ENCODE measurements at regions not wholly inside any gene's neighbourhood (a gene's known extent, or its start where the extent isn't known, plus 50 kb on each side); places are given as distances from the start of the nearest gene placed in this dataset.

DNA sequence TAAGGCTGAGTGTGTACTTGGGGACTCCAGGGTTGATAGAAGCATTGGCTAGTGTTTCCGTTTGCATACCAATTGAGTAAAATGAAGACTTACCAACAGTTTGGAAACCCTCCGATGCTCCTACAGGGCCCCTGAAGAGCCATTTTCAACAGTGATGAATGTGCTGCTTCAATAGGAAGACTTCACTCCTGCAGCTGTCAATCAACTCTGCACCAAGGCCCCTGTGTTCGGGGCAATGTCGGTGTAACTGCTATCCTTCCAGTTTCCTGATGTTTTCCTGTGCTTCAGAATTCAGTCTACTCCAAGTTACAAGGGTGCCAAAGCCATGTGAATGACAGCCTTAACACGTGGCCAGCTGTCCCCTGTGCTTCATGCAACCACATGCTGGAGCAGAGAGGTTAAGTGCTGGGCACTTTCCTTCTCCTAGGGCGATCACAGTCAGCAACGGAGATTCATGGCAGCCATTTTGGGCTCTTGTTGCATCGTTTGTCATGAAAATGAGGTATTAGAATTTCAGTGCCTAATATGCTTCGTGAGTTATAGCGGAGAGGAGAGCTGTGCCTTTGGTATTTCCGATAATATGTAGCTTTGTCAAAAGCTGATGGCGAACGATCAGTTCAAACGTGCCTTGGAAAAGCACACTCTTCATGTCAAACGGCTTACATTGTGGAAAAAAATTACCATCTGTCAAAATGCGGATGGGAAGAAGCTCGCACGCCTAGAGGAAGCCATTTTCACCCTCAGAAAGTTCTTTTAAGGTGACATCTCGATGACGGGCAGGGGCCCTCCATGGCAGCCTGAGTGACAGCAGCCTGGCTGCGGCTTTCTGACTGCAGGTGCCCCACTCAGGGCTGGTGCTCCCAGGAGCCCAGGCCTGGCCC is 287.8 kb downstream of the ACTR3B start:
- Mint-ChIP-seq H3K27me3 (peaks cover 0 to 3% of the 10 kb centered on the region in 2 donors), H3K4me1 (no peaks in the 10 kb centered on the region), H3K4me3 (no peak overlapping the region), H3K36me3 (no peaks in the 10 kb centered on the region), H3K9me3 (no peaks in the 10 kb centered on the region), H3K27ac (no peak overlapping the region)
- no peak for DNase-seq
- Histone ChIP-seq H3K27ac (ENCODE audit: low read length) (no peak overlapping the region), H3K4me3 (ENCODE audit: control insufficient read depth in 1 of 2, extremely low read depth in 1 of 2, low read length in 1 of 2) (no peak overlapping the region), H3K27me3 (replicated peaks in 1 of 2; ENCODE audit: control insufficient read depth in 2 of 2, extremely low read depth in 1 of 2, insufficient read depth in 2 of 2, low read length in 1 of 2) (no peaks in the 10 kb centered on the region), H3K9me3 (no peaks in the 10 kb centered on the region), H3K36me3 (ENCODE audit: control insufficient read depth in 2 of 2, extremely low read depth in 1 of 2, insufficient read depth in 1 of 2, low read length in 1 of 2) (no peaks in the 10 kb centered on the region), H3K4me1 (ENCODE audit: control insufficient read depth in 1 of 2, extremely low read depth in 1 of 2, insufficient read depth in 2 of 2, low read length in 2 of 2) (no peaks in the 10 kb centered on the region)
- ChIA-PET CTCF (no interaction called here), POLR2A (no interaction called here)
- WGBS (ENCODE audit: insufficient coverage), result 84% methylated on average over 20 of the region's 21 CpGs
- ATAC-seq (replicated peaks in 1 of 4), result no peak

DNA sequence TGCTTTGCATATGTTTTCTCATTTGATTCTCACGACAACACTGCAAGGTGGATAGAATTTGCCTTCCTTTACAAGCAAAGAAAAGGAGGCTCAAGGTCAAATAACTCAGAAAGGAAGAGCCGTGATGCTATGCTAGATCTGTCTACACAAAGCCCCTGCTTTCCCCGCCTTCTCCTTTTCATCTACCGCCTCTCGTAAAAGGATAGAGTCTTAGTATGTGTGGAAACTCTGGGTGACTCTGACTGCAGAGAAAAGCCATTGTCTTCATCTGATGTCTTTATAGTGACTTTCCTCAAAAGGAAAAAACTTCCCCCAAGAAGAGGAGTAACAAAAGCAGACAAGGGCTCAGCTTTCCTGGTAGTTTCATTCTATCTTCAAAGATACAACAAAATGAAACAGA is 292.7 kb downstream of the ACTR3B start:
- DNase-seq (no peak), ATAC-seq (replicated peaks in 1 of 4) (no peak)
- Mint-ChIP-seq H3K27me3 (peaks cover 0 to 2% of the 10 kb centered on the region in 2 donors), H3K4me3 (no peak overlapping the region), H3K36me3 (no peaks in the 10 kb centered on the region), H3K4me1 (no peaks in the 10 kb centered on the region), H3K27ac (no peak overlapping the region), H3K9me3 (no peaks in the 10 kb centered on the region)
- 75% methylated on average over 1 of the region's 5 CpGs for WGBS (ENCODE audit: insufficient coverage)
- POLR2A ChIA-PET, result no interaction called here
- H3K9me3 ChIP-seq, result no peaks in the 10 kb centered on the region
- CTCF ChIA-PET, result no interaction called here
- no peaks in the 10 kb centered on the region for H3K4me1 ChIP-seq (ENCODE audit: control insufficient read depth in 1 of 2, extremely low read depth in 1 of 2, insufficient read depth in 2 of 2, low read length in 2 of 2)
- no peaks in the 10 kb centered on the region for H3K36me3 ChIP-seq (ENCODE audit: control insufficient read depth in 2 of 2, extremely low read depth in 1 of 2, insufficient read depth in 1 of 2, low read length in 1 of 2)
- H3K4me3 ChIP-seq (ENCODE audit: control insufficient read depth in 1 of 2, extremely low read depth in 1 of 2, low read length in 1 of 2), result no peak overlapping the region
- H3K27me3 ChIP-seq (replicated peaks in 1 of 2; ENCODE audit: control insufficient read depth in 2 of 2, extremely low read depth in 1 of 2, insufficient read depth in 2 of 2, low read length in 1 of 2), result no peaks in the 10 kb centered on the region
- H3K27ac ChIP-seq (ENCODE audit: low read length), result no peak overlapping the region

DNA sequence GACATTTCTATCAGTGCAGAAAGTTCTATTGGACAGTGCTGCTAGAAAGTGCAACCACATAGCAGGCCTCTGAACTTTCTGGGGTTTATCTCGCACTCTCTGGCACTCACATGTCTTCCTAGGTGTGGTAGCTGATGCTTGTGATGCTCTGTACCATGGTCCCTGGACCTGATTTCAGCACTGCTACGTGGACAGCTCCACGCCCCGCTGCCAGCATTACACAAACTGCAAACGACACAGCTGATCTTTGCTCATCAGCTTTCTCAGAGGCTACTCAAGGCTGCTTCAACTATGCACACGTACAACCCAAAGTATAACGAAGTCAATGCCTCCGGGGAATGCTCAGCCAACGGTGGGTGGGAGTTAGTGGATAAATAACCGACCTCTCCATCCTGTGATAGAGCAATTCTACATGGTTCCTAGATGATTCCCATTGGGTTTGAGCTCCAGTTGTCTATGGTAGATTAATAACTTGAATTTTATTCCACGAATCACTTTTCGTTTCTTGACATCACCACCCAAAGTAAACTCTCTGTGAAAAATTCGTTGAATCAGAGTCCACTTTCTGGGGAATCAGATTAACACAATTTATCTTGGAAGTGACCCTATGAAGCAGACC is 302.5 kb downstream of the ACTR3B start:
- no peaks in the 10 kb centered on the region for H3K4me1 Mint-ChIP-seq
- peaks cover 4 to 9% (median 8%) of the 10 kb centered on the region in 3 donors for H3K9me3 Mint-ChIP-seq
- H3K27me3 ChIP-seq (replicated peaks in 1 of 2; ENCODE audit: control insufficient read depth in 2 of 2, extremely low read depth in 1 of 2, insufficient read depth in 2 of 2, low read length in 1 of 2), result peaks cover 0 to 2% of the 10 kb centered on the region in 2 experiments
- no peak overlapping the region for H3K4me3 Mint-ChIP-seq
- ChIA-PET CTCF (no interaction called here), POLR2A (no interaction called here)
- H3K27me3 Mint-ChIP-seq, result peaks cover 0 to 4% of the 10 kb centered on the region in 2 donors
- no peaks in the 10 kb centered on the region for H3K36me3 ChIP-seq (ENCODE audit: control insufficient read depth in 2 of 2, extremely low read depth in 1 of 2, insufficient read depth in 1 of 2, low read length in 1 of 2)
- no peak for ATAC-seq (replicated peaks in 1 of 4)
- WGBS (ENCODE audit: insufficient coverage), result 58% methylated on average over 3 of the region's 13 CpGs
- H3K4me3 ChIP-seq (ENCODE audit: control insufficient read depth in 1 of 2, extremely low read depth in 1 of 2, low read length in 1 of 2), result no peak overlapping the region
- no peak overlapping the region for H3K27ac ChIP-seq (ENCODE audit: low read length)
- no peaks in the 10 kb centered on the region for H3K9me3 ChIP-seq
- H3K4me1 ChIP-seq (ENCODE audit: control insufficient read depth in 1 of 2, extremely low read depth in 1 of 2, insufficient read depth in 2 of 2, low read length in 2 of 2), result no peaks in the 10 kb centered on the region
- DNase-seq, result no peak
- H3K27ac Mint-ChIP-seq, result no peak overlapping the region
- H3K36me3 Mint-ChIP-seq, result no peaks in the 10 kb centered on the region

DNA sequence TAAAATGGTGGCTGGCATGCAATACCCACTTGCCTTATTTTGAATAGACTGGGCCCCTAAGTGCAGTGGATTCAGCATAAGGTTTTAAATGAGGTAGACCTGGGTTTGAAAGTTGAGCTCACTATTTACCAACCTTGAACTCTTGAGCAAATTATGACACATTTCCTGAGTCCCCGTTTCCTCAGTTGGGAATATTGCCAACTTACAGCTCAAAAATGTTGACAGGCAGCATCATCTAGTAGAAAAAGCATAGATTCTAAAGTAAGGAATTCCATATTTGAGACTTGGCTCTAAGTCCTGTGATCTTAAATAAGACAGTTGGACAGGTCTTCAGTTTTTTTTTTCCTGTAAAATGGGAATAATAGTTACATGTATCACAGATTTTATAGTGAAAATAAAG is 305.5 kb downstream of the ACTR3B start:
- H3K27ac ChIP-seq (ENCODE audit: low read length), result no peak overlapping the region
- H3K36me3 ChIP-seq (ENCODE audit: control insufficient read depth in 2 of 2, extremely low read depth in 1 of 2, insufficient read depth in 1 of 2, low read length in 1 of 2), result no peaks in the 10 kb centered on the region
- no peak for DNase-seq
- H3K4me3 Mint-ChIP-seq, result no peak overlapping the region
- ChIA-PET CTCF (interaction anchor here in 1 of 2 donors (0.5 kb wide), 1 partner anchor 8 kb away, joined by 5 read pairs; no protein-coding TSS in a partner anchor), POLR2A (no interaction called here)
- WGBS (ENCODE audit: insufficient coverage), result no CpG with 5 or more reads among the region's 1 CpG
- no peaks in the 10 kb centered on the region for H3K9me3 ChIP-seq
- peaks cover 4 to 8% (median 4%) of the 10 kb centered on the region in 3 donors for H3K9me3 Mint-ChIP-seq
- no peaks in the 10 kb centered on the region for H3K27me3 ChIP-seq (replicated peaks in 1 of 2; ENCODE audit: control insufficient read depth in 2 of 2, extremely low read depth in 1 of 2, insufficient read depth in 2 of 2, low read length in 1 of 2)
- ATAC-seq (replicated peaks in 1 of 4), result no peak
- H3K27me3 Mint-ChIP-seq, result peaks cover 0 to 4% of the 10 kb centered on the region in 2 donors
- no peaks in the 10 kb centered on the region for H3K4me1 Mint-ChIP-seq
- no peak overlapping the region for H3K27ac Mint-ChIP-seq
- no peaks in the 10 kb centered on the region for H3K4me1 ChIP-seq (ENCODE audit: control insufficient read depth in 1 of 2, extremely low read depth in 1 of 2, insufficient read depth in 2 of 2, low read length in 2 of 2)
- H3K4me3 ChIP-seq (ENCODE audit: control insufficient read depth in 1 of 2, extremely low read depth in 1 of 2, low read length in 1 of 2), result no peak overlapping the region
- no peaks in the 10 kb centered on the region for H3K36me3 Mint-ChIP-seq

DNA sequence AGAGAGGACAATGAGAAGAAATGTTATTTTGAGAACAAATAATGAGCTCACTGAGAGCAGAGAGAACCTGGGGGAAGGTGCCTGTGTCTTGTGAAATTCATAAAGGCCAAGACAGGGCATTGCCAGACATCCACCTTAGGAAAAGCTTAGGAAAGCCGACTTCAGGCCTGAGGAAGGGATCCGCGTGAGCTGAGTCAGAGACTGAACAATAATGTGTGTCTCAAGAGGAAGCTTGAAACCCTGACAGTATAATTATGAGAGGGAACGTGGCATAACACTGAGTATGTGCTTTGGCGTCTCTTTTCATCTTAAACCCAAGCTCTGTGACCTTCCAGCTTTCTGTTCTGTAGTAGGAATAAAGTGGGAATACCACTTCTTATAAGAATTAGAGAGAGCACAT is 307.2 kb downstream of the ACTR3B start:
- ChIA-PET CTCF (no interaction called here), POLR2A (no interaction called here)
- Histone ChIP-seq H3K4me1 (ENCODE audit: control insufficient read depth in 1 of 2, extremely low read depth in 1 of 2, insufficient read depth in 2 of 2, low read length in 2 of 2) (no peaks in the 10 kb centered on the region), H3K4me3 (ENCODE audit: control insufficient read depth in 1 of 2, extremely low read depth in 1 of 2, low read length in 1 of 2) (no peak overlapping the region), H3K36me3 (ENCODE audit: control insufficient read depth in 2 of 2, extremely low read depth in 1 of 2, insufficient read depth in 1 of 2, low read length in 1 of 2) (no peaks in the 10 kb centered on the region), H3K27ac (ENCODE audit: low read length) (no peak overlapping the region), H3K27me3 (replicated peaks in 1 of 2; ENCODE audit: control insufficient read depth in 2 of 2, extremely low read depth in 1 of 2, insufficient read depth in 2 of 2, low read length in 1 of 2) (no peaks in the 10 kb centered on the region), H3K9me3 (no peaks in the 10 kb centered on the region)
- no peak overlapping the region for H3K27ac Mint-ChIP-seq
- no CpG with 5 or more reads among the region's 5 CpGs for WGBS (ENCODE audit: insufficient coverage)
- ATAC-seq (replicated peaks in 1 of 4) (no peak), DNase-seq (no peak)
- H3K4me1 Mint-ChIP-seq, result no peaks in the 10 kb centered on the region
- no peak overlapping the region for H3K4me3 Mint-ChIP-seq
- H3K27me3 Mint-ChIP-seq, result peaks cover 0 to 4% of the 10 kb centered on the region in 2 donors
- H3K36me3 Mint-ChIP-seq, result no peaks in the 10 kb centered on the region
- peaks cover 4 to 8% (median 4%) of the 10 kb centered on the region in 3 donors for H3K9me3 Mint-ChIP-seq

DNA sequence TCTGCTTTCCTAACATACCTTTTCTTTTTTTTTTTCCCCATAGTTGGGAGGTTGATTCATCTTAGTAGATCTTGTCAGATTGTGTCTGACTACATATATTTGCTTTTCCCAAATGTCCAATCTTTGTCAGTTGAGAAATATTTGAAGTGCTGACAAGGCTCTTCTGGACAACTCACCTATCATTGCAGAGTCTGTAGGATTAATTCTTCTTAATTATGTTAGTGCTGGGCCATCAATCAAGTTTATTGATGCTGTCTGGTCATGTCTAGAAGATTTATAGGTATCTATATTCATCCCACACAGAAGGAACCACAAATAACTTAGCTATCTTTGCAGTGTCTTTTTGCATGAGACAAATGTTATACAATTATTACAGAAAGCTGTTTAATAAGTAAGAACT is 310.6 kb downstream of the ACTR3B start:
- H3K27me3 Mint-ChIP-seq, result no peaks in the 10 kb centered on the region
- ATAC-seq (replicated peaks in 1 of 4), result no peak
- H3K9me3 Mint-ChIP-seq, result no peaks in the 10 kb centered on the region
- DNase-seq, result no peak
- H3K4me1 ChIP-seq (ENCODE audit: control insufficient read depth in 1 of 2, extremely low read depth in 1 of 2, insufficient read depth in 2 of 2, low read length in 2 of 2), result no peaks in the 10 kb centered on the region
- no peak overlapping the region for H3K4me3 Mint-ChIP-seq
- no peak overlapping the region for H3K27ac Mint-ChIP-seq
- H3K27ac ChIP-seq (ENCODE audit: low read length), result no peak overlapping the region
- H3K36me3 Mint-ChIP-seq, result no peaks in the 10 kb centered on the region
- H3K27me3 ChIP-seq (replicated peaks in 1 of 2; ENCODE audit: control insufficient read depth in 2 of 2, extremely low read depth in 1 of 2, insufficient read depth in 2 of 2, low read length in 1 of 2), result no peaks in the 10 kb centered on the region
- H3K4me1 Mint-ChIP-seq, result no peaks in the 10 kb centered on the region
- no peaks in the 10 kb centered on the region for H3K9me3 ChIP-seq
- POLR2A ChIA-PET, result interaction anchor here in 1 of 2 donors (0.6 kb wide), 1 partner anchor 20 kb away, joined by 6 read pairs; no protein-coding TSS in a partner anchor
- no peaks in the 10 kb centered on the region for H3K36me3 ChIP-seq (ENCODE audit: control insufficient read depth in 2 of 2, extremely low read depth in 1 of 2, insufficient read depth in 1 of 2, low read length in 1 of 2)
- CTCF ChIA-PET, result no interaction called here
- no peak overlapping the region for H3K4me3 ChIP-seq (ENCODE audit: control insufficient read depth in 1 of 2, extremely low read depth in 1 of 2, low read length in 1 of 2)

Measured in T-cell (primary cell).